Putamen (tissue), 1 donor: ENCODE measurements at regions not wholly inside any gene's neighbourhood (a gene's known extent, or its start where the extent isn't known, plus 50 kb on each side); places are given as distances from the start of the nearest gene placed in this dataset.
"Not testable (repeated sequence)": the region's sequence is repeated elsewhere in the genome, so short reads cannot be mapped to it uniquely, and the experiment has no call there.

Experiments used
- DNase-seq: peaks from one replicate; pipeline ENCODE4 v3.0.0-alpha.2; 2016; ENCODE audit warnings: low spot score

DNA sequence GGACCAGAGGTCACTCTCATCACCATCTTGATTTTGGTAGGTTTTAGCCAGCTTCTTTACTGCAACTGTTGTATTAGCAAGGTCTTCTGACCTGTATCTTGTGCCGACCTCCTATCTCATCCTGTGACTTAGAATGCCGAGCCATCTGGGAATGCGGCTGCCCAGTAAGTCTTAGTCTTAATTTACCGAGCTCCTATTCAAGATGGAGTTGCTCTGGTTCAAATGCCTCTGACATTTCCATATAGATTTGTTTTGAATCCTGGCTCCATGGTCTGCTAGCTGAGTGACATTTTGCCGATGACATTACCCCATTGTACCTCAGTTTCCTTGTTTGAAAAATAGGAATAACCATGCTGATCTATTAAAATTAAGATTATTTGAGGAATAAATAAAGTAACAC, 193.9 kb upstream of the HMCN1 start:
- no peak for DNase-seq

DNA sequence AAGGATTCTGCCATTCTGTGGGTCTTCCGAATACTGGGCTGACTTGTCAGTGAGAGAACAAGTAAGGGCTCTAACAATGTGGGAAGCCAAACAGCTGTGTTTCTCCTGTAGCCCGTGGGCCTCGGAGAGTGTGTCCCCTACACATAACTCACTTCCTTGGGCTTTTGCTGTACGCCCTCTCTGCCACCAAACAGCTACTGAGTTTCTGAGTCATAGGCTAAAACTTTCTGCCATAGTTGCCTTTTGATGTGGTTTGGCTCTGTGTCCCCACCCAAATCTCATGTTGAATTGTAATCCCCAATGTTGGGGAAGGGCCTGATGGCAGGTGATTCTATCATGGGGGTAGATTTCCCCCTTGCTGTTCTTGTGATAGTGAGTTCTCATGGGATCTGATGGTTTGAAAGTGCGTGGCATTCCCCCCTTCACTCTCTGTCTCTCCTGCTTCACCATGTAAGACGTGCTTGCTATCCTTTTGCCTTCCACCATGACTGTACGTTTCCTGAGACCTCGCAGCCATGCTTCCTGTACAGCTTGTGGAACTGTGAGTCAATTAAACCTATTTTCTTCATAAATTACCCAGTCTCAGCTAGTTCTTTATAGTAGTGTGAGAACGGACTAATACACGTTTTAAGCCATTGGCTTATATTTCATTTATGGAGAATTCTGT, 194.8 kb upstream of the HMCN1 start:
- no peak for DNase-seq

DNA sequence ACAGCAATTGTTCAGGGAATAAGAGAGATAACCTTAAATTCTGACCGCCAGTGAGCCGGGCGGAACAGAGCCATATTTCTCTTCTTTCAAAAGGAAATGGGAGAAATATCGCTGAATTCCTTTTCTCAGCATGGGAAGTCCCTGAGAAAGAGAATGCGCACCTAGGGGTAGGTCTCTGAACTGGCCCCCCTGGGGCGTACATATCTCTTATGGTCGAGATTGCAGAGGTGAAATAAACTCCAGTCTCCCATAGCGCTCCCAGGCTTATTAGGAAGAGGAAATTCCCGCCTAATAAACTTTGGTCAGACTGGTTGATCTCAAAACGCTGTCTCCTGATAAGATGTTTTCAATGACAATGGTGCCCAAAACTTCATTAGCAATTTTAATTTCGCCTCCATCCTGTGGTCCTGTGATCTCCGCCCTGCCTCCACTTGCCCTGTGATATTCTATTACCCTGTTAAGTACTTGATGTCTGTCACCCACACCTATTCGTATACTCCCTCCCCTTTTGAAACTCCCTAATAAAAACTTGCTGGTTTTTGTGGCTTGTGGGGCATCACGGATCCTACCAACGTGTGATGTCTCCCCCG, 195.8 kb upstream of the HMCN1 start:
- DNase-seq, result not testable (repeated sequence)

DNA sequence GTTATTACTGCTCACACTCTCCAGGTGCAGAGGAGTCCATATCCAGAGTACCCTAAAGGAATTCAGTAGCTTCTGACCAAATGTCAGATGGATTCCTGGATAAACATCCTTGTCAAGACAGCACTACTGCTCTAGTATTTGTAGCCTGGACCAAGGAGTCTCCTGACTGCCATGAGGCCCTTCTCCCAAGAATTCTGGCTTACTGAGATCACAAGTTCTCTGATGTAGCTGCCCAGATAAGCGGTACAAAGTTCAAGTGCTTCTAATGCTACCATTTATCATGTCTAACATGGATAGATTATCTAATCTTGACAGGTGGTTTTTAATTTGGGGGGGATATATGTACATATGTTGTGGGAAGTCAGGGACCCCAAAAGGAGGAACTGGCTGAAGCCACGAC, 196.6 kb upstream of the HMCN1 start:
- DNase-seq, result no peak

DNA sequence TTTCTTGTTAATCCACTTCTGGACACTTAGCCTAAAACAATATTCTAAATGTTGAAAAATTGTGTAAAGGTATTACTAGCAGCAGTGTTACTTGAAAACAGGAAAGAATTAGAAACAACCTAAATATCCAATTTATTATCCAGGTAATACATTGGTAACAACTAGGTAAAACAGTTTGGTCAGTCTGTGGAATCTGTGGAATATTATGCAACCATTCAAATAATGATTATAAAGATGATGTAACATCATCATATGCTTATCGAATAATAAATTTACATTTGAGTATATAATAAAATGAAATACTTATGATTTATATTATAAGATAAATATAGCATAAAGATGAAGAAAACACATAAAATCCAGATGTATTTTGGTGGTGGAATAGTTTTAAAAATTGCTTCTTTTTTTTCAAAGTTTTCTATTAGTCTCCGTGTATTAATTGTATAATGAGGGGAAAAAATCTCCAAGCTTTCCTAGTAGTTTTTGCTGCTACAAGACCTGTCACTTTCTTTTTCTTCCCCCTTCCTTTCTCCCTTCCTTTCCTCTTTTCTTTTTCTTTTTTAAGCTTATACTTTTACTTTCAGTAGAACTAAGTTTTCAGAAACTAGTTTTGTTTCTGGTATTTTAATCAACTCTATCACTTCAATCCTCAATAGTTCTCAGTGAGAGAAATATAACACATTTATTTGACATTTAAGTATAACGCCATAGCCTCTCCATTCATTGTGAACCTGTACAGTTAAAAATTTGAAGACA, 197.8 kb upstream of the HMCN1 start:
- no peak for DNase-seq

DNA sequence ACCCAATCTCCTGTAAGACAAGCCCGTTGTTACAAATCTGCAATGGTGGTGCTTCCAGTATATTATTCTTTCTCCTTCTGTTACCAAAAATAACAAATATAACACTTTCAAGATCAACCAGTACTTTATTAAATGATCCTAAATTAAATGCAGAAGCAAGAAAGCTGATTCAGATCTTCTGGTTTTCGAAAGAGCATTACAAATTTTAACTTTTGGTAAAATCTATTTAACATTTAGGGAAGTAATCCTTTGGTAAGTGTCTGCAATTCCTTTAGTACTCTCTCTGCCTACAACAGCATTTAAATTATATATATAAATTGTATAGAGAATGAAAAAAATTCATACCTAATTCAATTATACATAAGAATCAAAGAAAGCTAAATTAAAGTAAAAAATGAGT, 198.6 kb upstream of the HMCN1 start:
- DNase-seq, result no peak

DNA sequence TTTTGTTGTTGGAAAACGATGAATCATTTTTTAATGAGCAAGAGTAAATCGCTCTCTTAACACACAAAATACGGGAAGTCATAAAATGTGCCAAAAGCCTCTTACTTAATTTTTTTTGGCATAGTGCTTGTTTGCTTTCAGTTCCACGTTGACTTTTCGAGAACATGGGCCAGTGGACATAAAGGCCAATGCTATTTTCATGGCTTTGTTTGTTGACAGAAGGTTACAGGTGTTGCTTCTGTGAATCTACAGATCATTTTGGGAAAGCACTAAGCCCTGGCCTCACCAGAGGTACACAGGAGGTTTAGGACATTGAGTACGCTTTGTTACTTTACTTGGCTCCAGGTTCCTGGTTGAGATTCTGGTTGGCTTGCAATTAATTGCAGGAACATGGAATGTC, 199.4 kb upstream of the HMCN1 start:
- no peak for DNase-seq

DNA sequence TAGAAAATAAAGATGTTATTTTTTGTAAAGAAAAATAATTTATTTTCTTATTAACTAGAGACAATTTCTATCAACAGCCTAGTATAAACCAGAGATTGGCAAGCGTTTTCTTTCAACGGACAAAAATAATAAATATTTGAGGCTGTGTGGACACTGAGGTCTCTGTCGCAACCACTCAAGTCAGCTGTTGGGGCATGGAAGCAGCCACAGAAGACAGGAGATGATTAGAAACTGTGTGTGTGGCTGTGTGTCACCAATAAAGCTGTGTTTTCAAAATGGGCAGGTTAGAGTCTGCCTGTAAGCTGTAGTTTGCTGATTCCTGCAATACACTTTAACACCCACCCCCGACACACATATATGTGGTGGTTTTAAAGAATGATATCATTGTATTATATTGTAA, 200.6 kb upstream of the HMCN1 start:
- no peak for DNase-seq

DNA sequence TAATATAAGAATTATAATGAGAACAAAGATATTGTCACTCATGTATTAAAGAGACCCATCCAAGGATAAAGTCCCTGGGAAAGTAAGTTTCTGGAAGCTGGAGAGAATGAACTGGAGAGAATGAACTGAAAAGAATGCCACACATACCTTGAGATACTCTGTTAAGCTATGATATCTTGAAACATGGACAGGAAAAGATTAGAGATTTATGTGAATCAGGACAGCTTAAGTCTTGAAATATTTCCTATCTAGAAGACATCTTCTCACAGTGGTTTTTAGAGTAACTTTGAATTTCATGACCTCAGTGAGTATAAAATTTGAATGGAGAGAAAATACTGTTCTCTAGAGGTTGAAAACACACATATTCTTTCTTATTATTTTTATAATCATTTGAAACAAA, 201.3 kb upstream of the HMCN1 start:
- DNase-seq, result no peak

DNA sequence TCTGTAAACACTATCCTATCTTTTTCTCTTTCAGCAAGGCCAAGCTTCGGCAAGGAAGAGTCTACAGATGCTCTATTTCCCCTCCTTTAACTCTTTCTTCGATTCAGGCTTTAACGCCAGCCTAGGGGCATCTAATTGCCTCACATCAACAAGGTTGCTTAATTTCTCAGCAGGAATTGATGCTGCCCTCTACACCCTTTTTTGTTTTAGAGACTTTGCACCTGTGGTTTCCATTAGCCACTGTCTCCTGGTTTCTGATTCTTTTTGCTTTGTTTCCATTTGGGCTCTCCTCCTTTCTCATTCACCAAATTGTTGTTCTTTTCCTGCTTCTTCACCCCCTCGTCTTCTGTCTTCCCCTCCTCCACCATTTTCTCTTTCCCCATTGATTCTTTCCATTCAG, 202.4 kb upstream of the HMCN1 start:
- DNase-seq, result no peak

DNA sequence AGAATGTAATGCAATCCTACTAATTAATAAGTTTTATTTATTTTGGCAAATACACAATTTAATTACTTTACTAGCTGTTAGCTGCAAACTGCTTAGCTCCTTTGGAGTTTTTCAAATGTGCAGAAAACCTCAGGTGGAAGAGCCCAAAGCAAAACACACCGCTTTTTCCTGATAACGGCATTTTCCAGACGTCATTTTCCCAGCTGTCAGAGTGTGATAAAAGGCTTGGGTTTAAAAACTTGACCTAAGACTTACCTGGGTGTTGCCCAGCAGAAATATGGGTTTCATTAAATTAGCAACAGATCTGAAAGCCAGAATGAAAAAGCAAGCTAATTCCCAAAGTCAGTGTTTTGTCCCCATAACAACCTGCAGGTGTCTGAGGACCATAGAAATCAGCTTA, 204.0 kb upstream of the HMCN1 start:
- no peak for DNase-seq

DNA sequence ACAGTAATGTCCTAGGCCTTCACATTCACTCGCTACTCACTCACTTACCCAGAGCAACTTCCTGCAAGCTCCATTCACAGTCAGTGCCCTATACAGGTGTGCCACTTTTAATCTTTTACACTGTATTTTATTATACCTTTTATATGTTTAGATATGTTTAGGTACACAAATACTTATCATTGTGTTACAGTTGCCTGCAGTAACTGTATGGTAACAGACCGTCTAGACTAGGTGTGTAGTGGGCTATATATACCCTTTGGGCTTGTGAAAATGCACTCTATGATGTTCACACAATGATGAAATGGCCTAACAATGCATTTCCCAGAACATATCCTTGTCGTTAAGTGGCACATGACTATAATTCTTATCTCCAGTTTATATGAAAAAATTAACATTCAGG, 204.5 kb upstream of the HMCN1 start:
- no peak for DNase-seq

DNA sequence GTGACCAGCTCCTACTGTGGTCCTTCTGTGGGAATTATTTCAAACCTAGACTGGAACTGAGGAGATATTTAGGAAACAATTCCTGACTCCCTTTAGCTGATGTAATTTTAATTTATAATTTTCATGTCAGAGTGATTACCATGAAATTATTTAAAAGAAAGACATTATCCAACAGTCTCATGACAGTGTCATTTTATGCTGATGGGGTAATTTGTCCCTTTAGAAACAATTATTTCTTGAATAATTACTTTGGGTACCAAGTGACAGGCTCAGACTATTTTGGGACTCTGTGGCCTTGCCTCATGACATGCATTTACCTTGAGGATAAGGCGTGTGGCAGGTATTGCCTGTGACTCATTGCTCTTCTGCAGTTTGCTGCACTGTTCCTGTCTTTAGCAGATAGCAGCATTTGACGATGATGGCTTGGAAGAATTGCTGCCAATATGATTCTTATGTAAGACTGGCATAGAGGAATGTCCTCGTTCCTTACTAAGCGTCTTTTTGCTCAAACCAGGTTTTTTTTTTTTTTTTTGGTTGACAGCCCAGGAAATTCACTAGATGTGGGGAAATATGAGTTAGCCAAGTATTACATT, 206.0 kb upstream of the HMCN1 start:
- DNase-seq, result peak; percentile 86

DNA sequence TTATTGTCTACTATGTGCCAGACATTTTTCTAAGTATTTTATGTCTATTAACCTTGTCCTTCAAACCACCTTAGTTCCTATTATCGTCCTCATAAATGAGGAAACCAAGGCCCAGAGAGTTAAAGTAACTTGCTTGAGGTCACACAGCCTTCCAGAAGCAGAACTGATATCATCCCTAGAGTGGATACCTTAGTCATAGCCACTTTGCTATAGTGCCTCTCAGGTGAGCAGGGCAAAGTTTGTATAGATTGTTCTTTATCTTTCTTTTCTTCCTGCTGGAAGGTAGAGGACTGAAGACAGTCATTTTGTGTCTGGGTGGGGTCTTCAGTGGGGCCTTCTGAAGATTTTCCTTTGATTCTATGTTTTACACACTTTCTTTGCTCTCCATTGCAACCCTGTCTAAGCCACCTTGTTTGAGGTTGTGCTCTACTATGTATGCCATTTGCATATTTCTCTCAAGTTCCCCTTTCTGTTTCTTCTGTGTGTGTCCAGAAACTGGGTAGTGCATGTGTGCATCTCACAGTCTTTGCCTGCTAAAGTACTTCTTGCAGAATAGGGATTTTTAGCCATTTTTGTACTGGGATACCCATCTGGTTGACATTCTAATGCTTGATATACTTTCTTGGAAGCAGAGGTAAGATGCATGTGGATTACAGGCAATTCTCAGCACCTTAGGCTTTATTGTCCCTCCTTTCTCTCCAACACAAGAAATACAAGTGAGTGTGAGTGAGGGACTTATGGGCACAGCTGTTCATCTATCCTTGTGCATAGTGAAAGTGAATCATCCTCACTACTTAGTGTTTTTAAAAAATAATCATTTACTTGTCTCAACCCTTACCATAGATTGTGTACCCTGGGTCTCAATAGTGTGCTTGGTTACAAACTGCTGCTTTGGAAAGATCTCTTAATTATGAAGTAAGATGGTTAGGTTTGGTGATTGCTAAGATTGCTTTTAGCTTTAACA, 207.6 kb upstream of the HMCN1 start:
- DNase-seq, result no peak

DNA sequence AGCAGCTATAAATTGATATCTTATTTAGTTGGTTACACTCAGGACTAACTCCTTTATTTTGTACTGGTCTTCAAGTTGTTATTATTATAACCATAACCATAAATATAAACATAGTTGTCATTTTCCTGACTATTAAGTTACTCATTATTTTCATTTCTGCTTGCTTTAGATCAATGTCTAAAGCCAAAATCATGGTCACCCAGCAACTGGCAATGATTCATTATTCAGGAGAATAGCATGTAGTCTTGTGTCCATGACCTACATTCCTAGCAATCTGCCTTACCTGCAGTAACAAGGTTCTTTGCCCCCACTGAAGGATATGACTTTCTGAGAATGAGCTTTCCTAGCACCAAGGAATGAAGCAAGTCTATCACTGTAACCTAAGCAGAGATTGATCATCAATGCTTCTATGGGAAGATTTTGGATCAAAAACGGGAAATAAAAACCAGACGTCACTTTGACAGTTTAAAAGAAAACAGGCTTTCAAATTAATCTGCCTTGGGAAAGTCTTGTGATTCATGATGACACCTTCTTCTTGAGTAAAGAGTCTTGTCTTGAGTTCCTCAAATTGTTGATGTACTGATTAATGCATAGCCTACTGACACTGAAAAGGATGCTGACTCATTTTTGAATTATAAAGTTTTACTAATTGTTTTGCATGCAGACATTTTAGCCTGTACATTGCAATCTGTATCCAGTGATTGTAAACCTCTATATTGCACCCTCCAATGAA, 203.3 kb upstream of the IVNS1ABP start:
- DNase-seq, result peak; percentile 13

DNA sequence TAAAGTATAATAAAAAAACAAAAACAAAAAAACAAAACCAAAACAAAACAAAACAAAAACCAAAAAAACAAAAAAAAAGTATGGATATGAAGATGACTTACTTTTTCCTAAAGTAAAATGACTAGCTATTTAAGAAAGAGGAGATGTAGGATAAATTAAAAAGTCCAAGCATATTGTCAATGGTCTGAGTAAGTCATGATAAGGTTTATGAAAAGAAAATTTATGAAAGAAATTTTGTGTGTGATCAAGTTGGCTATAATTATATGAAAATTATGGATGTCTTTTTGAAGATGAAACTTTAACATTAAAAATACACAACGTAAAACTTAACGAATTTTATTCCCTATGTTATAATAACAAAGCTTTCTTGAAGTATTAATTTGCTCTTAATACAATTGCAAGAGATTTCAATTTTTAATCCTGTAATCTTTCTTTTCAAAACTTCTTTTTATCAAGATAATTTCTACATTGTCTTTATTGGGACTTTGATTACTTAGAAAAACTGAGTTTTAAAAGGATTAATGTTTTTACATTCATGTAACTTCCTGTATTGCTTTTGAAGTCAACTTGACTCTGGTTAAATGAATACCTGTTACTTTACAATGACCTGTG, 200.9 kb upstream of the IVNS1ABP start:
- DNase-seq, result no peak

DNA sequence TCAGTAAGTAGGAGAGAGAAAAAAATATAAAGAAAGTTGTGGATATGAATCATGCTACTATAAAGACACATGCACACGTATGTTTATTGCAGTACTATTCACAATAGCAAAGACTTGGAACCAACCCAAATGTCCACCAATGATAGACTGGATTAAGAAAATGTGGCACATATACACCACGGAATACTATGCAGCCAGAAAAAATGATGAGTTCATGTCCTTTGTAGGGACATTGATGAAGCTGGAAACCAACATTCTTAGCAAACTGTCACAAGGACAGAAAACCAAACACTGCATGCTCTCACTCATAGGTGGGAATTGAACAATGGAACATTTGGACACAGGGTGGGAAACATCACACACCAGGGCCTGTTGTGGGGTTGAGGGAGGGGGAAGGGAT, 200.3 kb upstream of the IVNS1ABP start:
- not testable (repeated sequence) for DNase-seq

DNA sequence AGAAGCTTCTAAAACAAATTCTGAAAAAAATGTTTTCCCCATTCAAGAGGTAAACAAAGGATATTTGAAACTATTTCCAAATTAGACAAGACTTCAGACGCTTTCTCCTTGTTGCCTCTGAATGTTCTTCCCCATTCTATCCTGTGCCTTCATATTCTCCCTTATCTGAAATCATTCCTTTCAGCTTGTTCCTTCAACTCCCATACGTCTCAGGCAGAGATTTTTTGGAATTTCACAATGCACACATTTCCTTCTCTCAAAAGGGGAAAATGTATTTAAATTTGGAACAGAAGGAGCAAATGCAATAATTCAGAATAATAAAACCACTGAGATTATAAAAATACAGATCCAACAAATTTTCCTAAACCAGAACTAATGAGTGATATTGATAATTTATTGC, 198.7 kb upstream of the IVNS1ABP start:
- DNase-seq, result no peak

DNA sequence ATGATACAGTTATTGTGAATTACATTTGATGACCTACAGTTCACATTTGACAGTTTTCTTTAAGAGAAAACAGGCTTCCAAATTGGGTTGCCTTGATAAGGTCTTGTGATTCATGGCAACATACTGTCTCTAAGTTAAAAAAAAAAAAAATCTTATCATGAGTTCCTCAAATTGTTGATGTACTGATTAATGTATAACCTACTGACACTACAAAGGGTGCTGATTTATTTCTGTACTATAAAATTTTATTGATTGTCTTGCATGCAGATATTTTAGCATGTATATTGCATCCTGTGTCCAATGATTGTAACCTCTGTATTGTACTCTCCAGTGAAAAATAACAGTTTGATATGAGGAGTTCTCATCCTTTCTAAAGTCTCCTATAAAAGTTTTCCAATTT, 197.3 kb upstream of the IVNS1ABP start:
- no peak for DNase-seq

DNA sequence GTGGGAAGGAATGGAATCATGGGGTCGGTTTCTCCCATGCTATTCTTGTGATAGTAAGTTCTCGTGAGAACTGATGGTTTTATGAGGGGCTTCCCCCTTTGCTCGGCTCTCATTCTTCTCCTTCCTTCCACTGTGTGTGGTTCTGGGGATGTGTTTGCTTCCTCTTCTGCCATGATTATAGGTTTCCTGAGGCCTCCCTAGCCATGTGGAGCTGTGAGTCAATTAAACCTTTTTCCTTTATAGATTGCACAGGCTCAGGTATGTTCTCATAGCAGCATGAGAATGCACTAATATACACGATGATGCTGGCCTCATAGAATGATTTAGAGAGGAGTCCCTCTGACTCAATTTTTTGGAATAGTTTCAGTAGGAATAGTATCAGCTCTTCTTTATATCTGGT, 195.4 kb upstream of the IVNS1ABP start:
- no peak for DNase-seq

DNA sequence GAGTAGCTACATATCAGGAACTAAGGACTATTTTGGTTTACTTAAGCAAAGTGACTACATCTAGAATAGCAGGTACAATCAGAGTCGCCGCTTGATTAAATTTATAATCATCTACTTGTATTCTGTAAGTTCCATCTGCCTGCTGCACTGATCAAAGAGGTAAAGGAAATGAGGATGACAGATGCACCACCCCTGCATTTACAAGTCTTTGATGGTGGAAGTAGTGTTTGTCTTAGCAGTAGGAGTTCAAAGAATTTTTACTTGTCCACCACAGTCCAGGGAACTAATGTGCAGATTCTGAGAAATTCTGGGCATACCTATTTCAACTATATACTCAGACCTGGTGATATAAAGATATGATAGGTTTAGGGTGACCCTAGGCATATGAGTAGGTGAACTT, 184.1 kb upstream of the IVNS1ABP start:
- no peak for DNase-seq
